ENCODE measurements at regions not wholly inside any gene's neighbourhood (a gene's known extent, or its start where the extent isn't known, plus 50 kb on each side); places are given as distances from the start of the nearest gene placed in this dataset.

GRCh38 chr11:104435494-104435893 lies 271.5 kb upstream of the PDGFD start:
- H3K36me3 ChIP-seq (replicated peaks; ENCODE audit: low read depth, low read length) = no peaks in the 10 kb centered on the region
- H4K20me1 ChIP-seq (ENCODE audit: insufficient read depth, low read length) = no peaks in the 10 kb centered on the region
- no peaks in the 10 kb centered on the region for H3K79me2 ChIP-seq (ENCODE audit: low read length)
- H3K9ac ChIP-seq (ENCODE audit: low read length) = no peak overlapping the region
- no peak overlapping the region for H2AFZ ChIP-seq (ENCODE audit: low read depth, low read length)
- H3K4me1 ChIP-seq (ENCODE audit: low read length) = no peaks in the 10 kb centered on the region
- no peak overlapping the region for H3K27ac ChIP-seq (ENCODE audit: low read length)
- TF ChIP-seq EZH2phosphoT487 (IDR thresholded peaks at IDR 0.05; ENCODE audit: low read depth) (no peak), CTCF (IDR thresholded peaks at IDR 0.05; ENCODE audit: low read depth, low read length) (no peak)
- H3K9me3 ChIP-seq (ENCODE audit: insufficient read depth, low read length) = no peaks in the 10 kb centered on the region
- H3K4me2 ChIP-seq (ENCODE audit: low read length) = no peak overlapping the region
- no peaks in the 10 kb centered on the region for H3K27me3 ChIP-seq (ENCODE audit: low read depth, low read length)
- no peak overlapping the region for H3K4me3 ChIP-seq (ENCODE audit: low read length)

GRCh38 chr11:104433751-104434150 lies 269.8 kb upstream of the PDGFD start:
- Histone ChIP-seq H3K27ac (ENCODE audit: low read length) (no peak overlapping the region), H3K9ac (ENCODE audit: low read length) (no peak overlapping the region), H3K4me1 (ENCODE audit: low read length) (no peaks in the 10 kb centered on the region), H3K36me3 (replicated peaks; ENCODE audit: low read depth, low read length) (no peaks in the 10 kb centered on the region), H3K4me2 (ENCODE audit: low read length) (no peak overlapping the region), H3K27me3 (ENCODE audit: low read depth, low read length) (no peaks in the 10 kb centered on the region), H4K20me1 (ENCODE audit: insufficient read depth, low read length) (no peaks in the 10 kb centered on the region), H3K4me3 (ENCODE audit: low read length) (no peak overlapping the region), H3K79me2 (ENCODE audit: low read length) (no peaks in the 10 kb centered on the region), H2AFZ (ENCODE audit: low read depth, low read length) (no peak overlapping the region), H3K9me3 (ENCODE audit: insufficient read depth, low read length) (no peaks in the 10 kb centered on the region)
- TF ChIP-seq CTCF (IDR thresholded peaks at IDR 0.05; ENCODE audit: low read depth, low read length) = no peak
- no peak for TF ChIP-seq EZH2phosphoT487 (IDR thresholded peaks at IDR 0.05; ENCODE audit: low read depth)

GRCh38 chr11:104432981-104433380 lies 269.0 kb upstream of the PDGFD start:
- Histone ChIP-seq H2AFZ (ENCODE audit: low read depth, low read length) (no peak overlapping the region), H3K9ac (ENCODE audit: low read length) (no peak overlapping the region), H3K36me3 (replicated peaks; ENCODE audit: low read depth, low read length) (no peaks in the 10 kb centered on the region), H3K27ac (ENCODE audit: low read length) (no peak overlapping the region), H3K27me3 (ENCODE audit: low read depth, low read length) (no peaks in the 10 kb centered on the region), H3K9me3 (ENCODE audit: insufficient read depth, low read length) (no peaks in the 10 kb centered on the region), H3K4me2 (ENCODE audit: low read length) (no peak overlapping the region), H3K4me1 (ENCODE audit: low read length) (no peaks in the 10 kb centered on the region), H4K20me1 (ENCODE audit: insufficient read depth, low read length) (no peaks in the 10 kb centered on the region), H3K4me3 (ENCODE audit: low read length) (no peak overlapping the region), H3K79me2 (ENCODE audit: low read length) (no peaks in the 10 kb centered on the region)
- TF ChIP-seq CTCF (IDR thresholded peaks at IDR 0.05; ENCODE audit: low read depth, low read length) (no peak), EZH2phosphoT487 (IDR thresholded peaks at IDR 0.05; ENCODE audit: low read depth) (no peak)

GRCh38 chr11:104432526-104432925 lies 268.6 kb upstream of the PDGFD start:
- Histone ChIP-seq H3K4me3 (ENCODE audit: low read length) (no peak overlapping the region), H3K27me3 (ENCODE audit: low read depth, low read length) (no peaks in the 10 kb centered on the region), H3K9ac (ENCODE audit: low read length) (no peak overlapping the region), H3K79me2 (ENCODE audit: low read length) (no peaks in the 10 kb centered on the region), H4K20me1 (ENCODE audit: insufficient read depth, low read length) (no peaks in the 10 kb centered on the region), H2AFZ (ENCODE audit: low read depth, low read length) (no peak overlapping the region), H3K4me2 (ENCODE audit: low read length) (no peak overlapping the region), H3K9me3 (ENCODE audit: insufficient read depth, low read length) (no peaks in the 10 kb centered on the region), H3K27ac (ENCODE audit: low read length) (no peak overlapping the region), H3K4me1 (ENCODE audit: low read length) (no peaks in the 10 kb centered on the region), H3K36me3 (replicated peaks; ENCODE audit: low read depth, low read length) (no peaks in the 10 kb centered on the region)
- TF ChIP-seq EZH2phosphoT487 (IDR thresholded peaks at IDR 0.05; ENCODE audit: low read depth) = no peak
- TF ChIP-seq CTCF (IDR thresholded peaks at IDR 0.05; ENCODE audit: low read depth, low read length) = no peak

Data from OCI-LY3 (cell line).